ENCODE measurements at regions not wholly inside any gene's neighbourhood (a gene's known extent, or its start where the extent isn't known, plus 50 kb on each side); places are given as distances from the start of the nearest gene placed in this dataset.

DNA sequence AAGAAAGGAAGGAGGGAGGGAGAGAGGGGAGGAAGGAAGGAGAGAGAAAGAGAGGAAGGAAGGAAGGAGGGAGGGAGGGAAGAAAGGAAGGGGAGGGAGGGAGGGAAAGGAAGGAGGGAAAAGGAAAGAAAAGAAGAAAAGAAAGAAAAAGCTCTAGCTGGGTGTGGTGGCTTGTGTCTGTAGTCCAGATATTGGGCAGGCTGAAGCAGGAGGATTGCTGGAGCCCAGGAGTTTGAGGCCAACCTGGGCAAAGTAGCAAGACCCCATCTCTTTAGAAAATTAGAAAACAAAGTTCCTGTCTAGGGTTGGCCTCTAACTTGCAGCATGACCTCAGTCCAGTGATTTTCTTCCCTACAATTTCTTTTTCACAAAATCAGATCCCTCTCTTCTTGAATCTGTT is 208.2 kb upstream of the NUDT4 start:
- no peak for DNase-seq (ENCODE audit: low read depth)
- H3K4me3 ChIP-seq (ENCODE audit: low read depth, low read length): no peak overlapping the region
- in situ Hi-C loops (cut with HindIII; ENCODE audit: low sequenced_read_pairs): no loop called here
- no peak for TF ChIP-seq CTCF (IDR thresholded peaks at IDR 0.05; ENCODE audit: low read depth, low read length, missing control alignments)

GRCh38 chr12:93170928-93171327 is 206.8 kb upstream of the NUDT4 start:
- no peak for DNase-seq (ENCODE audit: low read depth)
- in situ Hi-C loops (cut with HindIII; ENCODE audit: low sequenced_read_pairs): no loop called here
- no peak for TF ChIP-seq CTCF (IDR thresholded peaks at IDR 0.05; ENCODE audit: low read depth, low read length, missing control alignments)
- no peak overlapping the region for H3K4me3 ChIP-seq (ENCODE audit: low read depth, low read length)

GRCh38 chr12:93173178-93173957 is 204.4 kb upstream of the NUDT4 start:
- no peak for TF ChIP-seq CTCF (IDR thresholded peaks at IDR 0.05; ENCODE audit: low read depth, low read length, missing control alignments)
- H3K4me3 ChIP-seq (ENCODE audit: low read depth, low read length): no peak overlapping the region
- DNase-seq (ENCODE audit: low read depth): no peak
- in situ Hi-C loops (cut with HindIII; ENCODE audit: low sequenced_read_pairs): no loop called here

- in situ Hi-C loops (cut with HindIII; ENCODE audit: low sequenced_read_pairs): no loop called here
- no peak for TF ChIP-seq CTCF (IDR thresholded peaks at IDR 0.05; ENCODE audit: low read depth, low read length, missing control alignments)
- peak; percentile 82 for DNase-seq (ENCODE audit: low read depth)
- H3K4me3 ChIP-seq (ENCODE audit: low read depth, low read length): no peak overlapping the region
These were observed 203.7 kb upstream of the NUDT4 start for GRCh38 chr12:93174048-93174447.

DNA sequence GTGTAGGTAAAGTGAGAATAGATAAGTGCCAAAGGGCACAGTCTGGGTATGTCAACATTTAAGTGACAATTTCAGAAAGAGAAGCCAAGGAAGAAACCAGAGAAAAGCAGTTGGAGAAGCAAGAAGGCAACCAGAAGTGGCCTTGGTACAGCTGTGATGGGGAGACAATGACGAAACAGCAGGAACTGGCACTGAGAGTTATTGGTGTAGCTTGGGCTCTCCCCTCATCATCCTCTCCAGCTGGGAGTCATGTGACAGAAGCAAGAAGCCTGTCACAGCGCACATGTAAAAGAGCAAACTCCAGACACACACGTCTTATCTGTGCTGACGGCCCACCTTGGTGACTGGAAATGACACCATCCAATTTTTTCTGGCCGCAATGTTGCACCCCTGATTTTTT is 203.3 kb upstream of the NUDT4 start:
- no peak for TF ChIP-seq CTCF (IDR thresholded peaks at IDR 0.05; ENCODE audit: low read depth, low read length, missing control alignments)
- no peak overlapping the region for H3K4me3 ChIP-seq (ENCODE audit: low read depth, low read length)
- in situ Hi-C loops (cut with HindIII; ENCODE audit: low sequenced_read_pairs): no loop called here
- DNase-seq (ENCODE audit: low read depth): no peak

- no peak for DNase-seq (ENCODE audit: low read depth)
- in situ Hi-C loops (cut with HindIII; ENCODE audit: low sequenced_read_pairs): no loop called here
- no peak for TF ChIP-seq CTCF (IDR thresholded peaks at IDR 0.05; ENCODE audit: low read depth, low read length, missing control alignments)
- H3K4me3 ChIP-seq (ENCODE audit: low read depth, low read length): no peak overlapping the region
These were observed 201.6 kb upstream of the NUDT4 start for GRCh38 chr12:93176165-93176564.

All from astrocyte of the cerebellum (primary cell).